Uterus (tissue), 2 donors: ENCODE measurements at regions not wholly inside any gene's neighbourhood (a gene's known extent, or its start where the extent isn't known, plus 50 kb on each side); places are given as distances from the start of the nearest gene placed in this dataset.

Experiments
- CTCF ChIP-seq, 4 experiments: fragments of 200-600 bp in 2 of 4; fragments of 450-650 bp in 2 of 4; sonication (generic) in 2 of 4; IDR thresholded peaks; one replicate each; pipeline ENCODE4 v1.5.1; 2016 to 2019; ENCODE audit warnings: antibody characterized with exemption in 4 of 4, mild to moderate bottlenecking in 2 of 4, moderate library complexity in 1 of 4
- POLR2A ChIP-seq, 2 donors: fragments of 450-650 bp; IDR thresholded peaks; one replicate each; pipeline ENCODE4 v1.6.1; 2016; ENCODE audit warnings: antibody characterized with exemption in 2 of 2, mild to moderate bottlenecking in 1 of 2, moderate library complexity in 1 of 2

- TF ChIP-seq POLR2A (IDR thresholded peaks at IDR 0.05) (no peak), CTCF (IDR thresholded peaks at IDR 0.05) (no peak)
Measured at GRCh38 chr14:51520087-51520486, 131.6 kb upstream of the FRMD6 start.
